ENCODE measurements at regions not wholly inside any gene's neighbourhood (a gene's known extent, or its start where the extent isn't known, plus 50 kb on each side); places are given as distances from the start of the nearest gene placed in this dataset.

GRCh38 chr4:81990211-81990610 is 383.6 kb downstream of the HNRNPD start:
- Histone ChIP-seq H3K36me3 (ENCODE audit: insufficient read depth, low read length) (no peaks in the 10 kb centered on the region), H3K9ac (ENCODE audit: low read depth, low read length) (no peak overlapping the region)

GRCh38 chr4:81989202-81989601 is 384.6 kb downstream of the HNRNPD start:
- no peaks in the 10 kb centered on the region for H3K9me3 ChIP-seq (replicated peaks; ENCODE audit: low read length)
- H3K4me3 ChIP-seq (ENCODE audit: low read length): no peak overlapping the region
- no peaks in the 10 kb centered on the region for H3K27me3 ChIP-seq (ENCODE audit: control insufficient read depth, insufficient read depth, low read length)
- no peak overlapping the region for H3K9ac ChIP-seq (ENCODE audit: low read depth, low read length)
- H3K36me3 ChIP-seq (ENCODE audit: insufficient read depth, low read length): no peaks in the 10 kb centered on the region
- H3K4me1 ChIP-seq (ENCODE audit: control insufficient read depth, insufficient read depth, low read length): no peaks in the 10 kb centered on the region
- no peak overlapping the region for H3K4me2 ChIP-seq (ENCODE audit: low read length)

More at GRCh38 chr4:81990211-81990610, 383.6 kb downstream of the HNRNPD start:
- no peak overlapping the region for H3K4me2 ChIP-seq (ENCODE audit: low read length)
- H3K4me3 ChIP-seq (ENCODE audit: low read length): no peak overlapping the region
- H3K9me3 ChIP-seq (replicated peaks; ENCODE audit: low read length): no peaks in the 10 kb centered on the region
- H3K27me3 ChIP-seq (ENCODE audit: control insufficient read depth, insufficient read depth, low read length): no peaks in the 10 kb centered on the region
- no peaks in the 10 kb centered on the region for H3K4me1 ChIP-seq (ENCODE audit: control insufficient read depth, insufficient read depth, low read length)

- no peaks in the 10 kb centered on the region for H3K9me3 ChIP-seq (replicated peaks; ENCODE audit: low read length)
- H3K9ac ChIP-seq (ENCODE audit: low read depth, low read length): no peak overlapping the region
- no peak overlapping the region for H3K4me3 ChIP-seq (ENCODE audit: low read length)
- H3K4me2 ChIP-seq (ENCODE audit: low read length): no peak overlapping the region
- no peaks in the 10 kb centered on the region for H3K4me1 ChIP-seq (ENCODE audit: control insufficient read depth, insufficient read depth, low read length)
- H3K36me3 ChIP-seq (ENCODE audit: insufficient read depth, low read length): no peaks in the 10 kb centered on the region
- H3K27me3 ChIP-seq (ENCODE audit: control insufficient read depth, insufficient read depth, low read length): no peaks in the 10 kb centered on the region
Measured at GRCh38 chr4:81988178-81988577, 385.6 kb downstream of the HNRNPD start.

- H3K4me1 ChIP-seq (ENCODE audit: control insufficient read depth, insufficient read depth, low read length): no peaks in the 10 kb centered on the region
- no peak overlapping the region for H3K4me3 ChIP-seq (ENCODE audit: low read length)
- H3K9ac ChIP-seq (ENCODE audit: low read depth, low read length): no peak overlapping the region
- H3K9me3 ChIP-seq (replicated peaks; ENCODE audit: low read length): no peaks in the 10 kb centered on the region
- no peaks in the 10 kb centered on the region for H3K27me3 ChIP-seq (ENCODE audit: control insufficient read depth, insufficient read depth, low read length)
- no peaks in the 10 kb centered on the region for H3K36me3 ChIP-seq (ENCODE audit: insufficient read depth, low read length)
- H3K4me2 ChIP-seq (ENCODE audit: low read length): no peak overlapping the region
Measured at GRCh38 chr4:81984746-81985145, 389.0 kb downstream of the HNRNPD start.

GRCh38 chr4:81982846-81983540 is 390.8 kb downstream of the HNRNPD start:
- Histone ChIP-seq H3K4me1 (ENCODE audit: control insufficient read depth, insufficient read depth, low read length) (no peaks in the 10 kb centered on the region), H3K27me3 (ENCODE audit: control insufficient read depth, insufficient read depth, low read length) (no peaks in the 10 kb centered on the region), H3K36me3 (ENCODE audit: insufficient read depth, low read length) (no peaks in the 10 kb centered on the region), H3K4me3 (ENCODE audit: low read length) (no peak overlapping the region), H3K9ac (ENCODE audit: low read depth, low read length) (no peak overlapping the region), H3K9me3 (replicated peaks; ENCODE audit: low read length) (no peaks in the 10 kb centered on the region), H3K4me2 (ENCODE audit: low read length) (no peak overlapping the region)

- no peak overlapping the region for H3K9ac ChIP-seq (ENCODE audit: low read depth, low read length)
- H3K4me1 ChIP-seq (ENCODE audit: control insufficient read depth, insufficient read depth, low read length): no peaks in the 10 kb centered on the region
- no peaks in the 10 kb centered on the region for H3K27me3 ChIP-seq (ENCODE audit: control insufficient read depth, insufficient read depth, low read length)
- no peak overlapping the region for H3K4me3 ChIP-seq (ENCODE audit: low read length)
- H3K9me3 ChIP-seq (replicated peaks; ENCODE audit: low read length): no peaks in the 10 kb centered on the region
- H3K36me3 ChIP-seq (ENCODE audit: insufficient read depth, low read length): no peaks in the 10 kb centered on the region
- H3K4me2 ChIP-seq (ENCODE audit: low read length): no peak overlapping the region
Measured at GRCh38 chr4:81981218-81981617, 392.6 kb downstream of the HNRNPD start.

- Histone ChIP-seq H3K9ac (ENCODE audit: low read depth, low read length) (no peak overlapping the region), H3K36me3 (ENCODE audit: insufficient read depth, low read length) (no peaks in the 10 kb centered on the region), H3K4me1 (ENCODE audit: control insufficient read depth, insufficient read depth, low read length) (no peaks in the 10 kb centered on the region), H3K9me3 (replicated peaks; ENCODE audit: low read length) (no peaks in the 10 kb centered on the region), H3K4me3 (ENCODE audit: low read length) (no peak overlapping the region), H3K27me3 (ENCODE audit: control insufficient read depth, insufficient read depth, low read length) (no peaks in the 10 kb centered on the region), H3K4me2 (ENCODE audit: low read length) (no peak overlapping the region)
Measured at GRCh38 chr4:81974523-81974922, 399.3 kb downstream of the HNRNPD start.

- Histone ChIP-seq H3K27me3 (ENCODE audit: control insufficient read depth, insufficient read depth, low read length) (no peaks in the 10 kb centered on the region), H3K4me2 (ENCODE audit: low read length) (no peak overlapping the region), H3K36me3 (ENCODE audit: insufficient read depth, low read length) (no peaks in the 10 kb centered on the region), H3K4me1 (ENCODE audit: control insufficient read depth, insufficient read depth, low read length) (no peaks in the 10 kb centered on the region), H3K9me3 (replicated peaks; ENCODE audit: low read length) (no peaks in the 10 kb centered on the region), H3K4me3 (ENCODE audit: low read length) (no peak overlapping the region), H3K9ac (ENCODE audit: low read depth, low read length) (no peak overlapping the region)
Measured at GRCh38 chr4:81971637-81972381, 402.0 kb downstream of the HNRNPD start.

- H3K9ac ChIP-seq (ENCODE audit: low read depth, low read length): no peak overlapping the region
- no peaks in the 10 kb centered on the region for H3K4me1 ChIP-seq (ENCODE audit: control insufficient read depth, insufficient read depth, low read length)
- H3K36me3 ChIP-seq (ENCODE audit: insufficient read depth, low read length): no peaks in the 10 kb centered on the region
- no peaks in the 10 kb centered on the region for H3K27me3 ChIP-seq (ENCODE audit: control insufficient read depth, insufficient read depth, low read length)
- H3K4me3 ChIP-seq (ENCODE audit: low read length): no peak overlapping the region
- H3K4me2 ChIP-seq (ENCODE audit: low read length): no peak overlapping the region
- H3K9me3 ChIP-seq (replicated peaks; ENCODE audit: low read length): no peaks in the 10 kb centered on the region
Measured at GRCh38 chr4:81971061-81971460, 402.7 kb downstream of the HNRNPD start.

- Histone ChIP-seq H3K4me2 (ENCODE audit: low read length) (no peak overlapping the region), H3K9me3 (replicated peaks; ENCODE audit: low read length) (no peaks in the 10 kb centered on the region), H3K4me3 (ENCODE audit: low read length) (no peak overlapping the region), H3K4me1 (ENCODE audit: control insufficient read depth, insufficient read depth, low read length) (no peaks in the 10 kb centered on the region), H3K36me3 (ENCODE audit: insufficient read depth, low read length) (no peaks in the 10 kb centered on the region), H3K27me3 (ENCODE audit: control insufficient read depth, insufficient read depth, low read length) (no peaks in the 10 kb centered on the region), H3K9ac (ENCODE audit: low read depth, low read length) (no peak overlapping the region)
Measured at GRCh38 chr4:81970454-81970853, 403.3 kb downstream of the HNRNPD start.

- H3K4me2 ChIP-seq (ENCODE audit: low read length): no peak overlapping the region
- H3K36me3 ChIP-seq (ENCODE audit: insufficient read depth, low read length): no peaks in the 10 kb centered on the region
- no peak overlapping the region for H3K4me3 ChIP-seq (ENCODE audit: low read length)
- H3K9me3 ChIP-seq (replicated peaks; ENCODE audit: low read length): no peaks in the 10 kb centered on the region
- no peaks in the 10 kb centered on the region for H3K27me3 ChIP-seq (ENCODE audit: control insufficient read depth, insufficient read depth, low read length)
- no peak overlapping the region for H3K9ac ChIP-seq (ENCODE audit: low read depth, low read length)
- H3K4me1 ChIP-seq (ENCODE audit: control insufficient read depth, insufficient read depth, low read length): no peaks in the 10 kb centered on the region
Measured at GRCh38 chr4:81966676-81967075, 407.1 kb downstream of the HNRNPD start.

- Histone ChIP-seq H3K4me3 (ENCODE audit: low read length) (no peak overlapping the region), H3K4me2 (ENCODE audit: low read length) (no peak overlapping the region), H3K9ac (ENCODE audit: low read depth, low read length) (no peak overlapping the region), H3K4me1 (ENCODE audit: control insufficient read depth, insufficient read depth, low read length) (no peaks in the 10 kb centered on the region), H3K9me3 (replicated peaks; ENCODE audit: low read length) (no peaks in the 10 kb centered on the region), H3K27me3 (ENCODE audit: control insufficient read depth, insufficient read depth, low read length) (no peaks in the 10 kb centered on the region), H3K36me3 (ENCODE audit: insufficient read depth, low read length) (no peaks in the 10 kb centered on the region)
Measured at GRCh38 chr4:81965911-81966310, 407.9 kb downstream of the HNRNPD start.

Data from skeletal muscle satellite cell (primary cell).